Brain microvascular endothelial cell (primary cell): ENCODE measurements at regions not wholly inside any gene's neighbourhood (a gene's known extent, or its start where the extent isn't known, plus 50 kb on each side); places are given as distances from the start of the nearest gene placed in this dataset.

Experiments
- DNase-seq: peaks from one replicate; pipeline ENCODE4 v3.0.0-alpha.2; 2020
- H3K27ac ChIP-seq: fragments of 250-450 bp; sonication (Bioruptor Pico); 2 replicates; pipeline ENCODE4 v1.5.1; 2020; ENCODE audit warnings: mild to moderate bottlenecking, moderate library complexity
- H3K27me3 ChIP-seq: fragments of 250-450 bp; sonication (Bioruptor Pico); replicated peaks from 2 replicates; pipeline ENCODE4 v1.5.1; 2020; ENCODE audit warnings: mild to moderate bottlenecking
- H3K36me3 ChIP-seq: fragments of 250-450 bp; sonication (Bioruptor Pico); replicated peaks from 2 replicates; pipeline ENCODE4 v1.5.1; 2020; ENCODE audit warnings: mild to moderate bottlenecking
- H3K4me3 ChIP-seq: 2 replicates; pipeline ENCODE4 v1.5.1; 2011; ENCODE audit warnings: low read depth, mild to moderate bottlenecking, control low read depth, low read length, moderate library complexity
- in situ Hi-C: cut with HindIII; loops from 2 replicates; pipeline ENCODE4 v1.10.0; 2017; ENCODE audit warnings: low sequenced_read_pairs, low pct_ligation_motif_present
- TF ChIP-seq, protein P1 (sequence below): IDR thresholded peaks from 2 replicates; pipeline ENCODE4 v1.5.1; 2011; ENCODE audit warnings: low read depth, mild to moderate bottlenecking, moderate library complexity, low read length, control low read depth, inconsistent platforms; ENCODE audit errors: missing control alignments

DNA sequence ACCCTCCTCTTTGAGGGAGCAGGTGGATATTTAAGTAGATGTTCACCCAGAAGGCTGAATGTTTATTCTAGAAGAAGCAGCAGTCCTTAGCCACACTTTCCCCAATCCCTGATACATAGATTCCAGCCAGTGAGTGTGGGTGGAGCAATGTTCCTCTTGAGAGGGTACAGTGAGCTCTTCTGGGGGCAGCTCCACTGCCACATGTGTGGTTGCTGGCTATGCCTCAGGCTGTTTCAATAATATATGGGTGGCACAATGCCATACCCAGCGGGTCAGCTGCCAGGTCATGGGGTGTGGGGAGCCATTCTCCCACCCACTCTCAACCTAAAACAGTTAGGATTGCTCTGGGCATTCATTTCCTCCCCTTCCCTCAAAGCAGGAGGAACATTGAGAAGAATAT lies 61.6 kb upstream of the DAB2 start:
- no peaks in the 10 kb centered on the region for H3K36me3 ChIP-seq
- no peak for DNase-seq
- TF ChIP-seq, protein P1, sequence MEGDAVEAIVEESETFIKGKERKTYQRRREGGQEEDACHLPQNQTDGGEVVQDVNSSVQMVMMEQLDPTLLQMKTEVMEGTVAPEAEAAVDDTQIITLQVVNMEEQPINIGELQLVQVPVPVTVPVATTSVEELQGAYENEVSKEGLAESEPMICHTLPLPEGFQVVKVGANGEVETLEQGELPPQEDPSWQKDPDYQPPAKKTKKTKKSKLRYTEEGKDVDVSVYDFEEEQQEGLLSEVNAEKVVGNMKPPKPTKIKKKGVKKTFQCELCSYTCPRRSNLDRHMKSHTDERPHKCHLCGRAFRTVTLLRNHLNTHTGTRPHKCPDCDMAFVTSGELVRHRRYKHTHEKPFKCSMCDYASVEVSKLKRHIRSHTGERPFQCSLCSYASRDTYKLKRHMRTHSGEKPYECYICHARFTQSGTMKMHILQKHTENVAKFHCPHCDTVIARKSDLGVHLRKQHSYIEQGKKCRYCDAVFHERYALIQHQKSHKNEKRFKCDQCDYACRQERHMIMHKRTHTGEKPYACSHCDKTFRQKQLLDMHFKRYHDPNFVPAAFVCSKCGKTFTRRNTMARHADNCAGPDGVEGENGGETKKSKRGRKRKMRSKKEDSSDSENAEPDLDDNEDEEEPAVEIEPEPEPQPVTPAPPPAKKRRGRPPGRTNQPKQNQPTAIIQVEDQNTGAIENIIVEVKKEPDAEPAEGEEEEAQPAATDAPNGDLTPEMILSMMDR, result no peak
- no peak overlapping the region for H3K4me3 ChIP-seq
- no peaks in the 10 kb centered on the region for H3K27me3 ChIP-seq
- in situ Hi-C loops, result no loop called here
- H3K27ac ChIP-seq, result no peak overlapping the region

DNA sequence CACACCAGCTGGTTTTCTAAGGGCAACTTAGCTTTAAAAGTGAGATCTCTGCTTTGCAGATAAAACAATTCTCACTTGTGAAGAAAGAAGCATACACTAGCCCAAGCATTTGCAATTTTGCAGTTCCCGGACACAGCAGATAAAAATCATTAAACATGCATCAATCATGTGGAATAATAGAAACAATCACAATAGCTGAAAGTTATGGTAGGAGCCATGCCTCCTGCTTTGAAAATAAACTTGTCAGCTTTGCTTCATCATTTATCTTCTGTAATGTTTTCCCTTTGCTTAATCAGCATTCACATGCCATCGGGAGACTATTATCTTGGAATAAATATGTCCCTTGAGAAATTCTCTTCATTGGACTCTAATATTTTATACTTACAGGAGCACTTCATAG lies 60.3 kb upstream of the DAB2 start:
- TF ChIP-seq, protein P1, result no peak
- Histone ChIP-seq H3K4me3 (no peak overlapping the region), H3K27me3 (no peaks in the 10 kb centered on the region), H3K36me3 (no peaks in the 10 kb centered on the region), H3K27ac (no peak overlapping the region)
- in situ Hi-C loops, result no loop called here
- no peak for DNase-seq

DNA sequence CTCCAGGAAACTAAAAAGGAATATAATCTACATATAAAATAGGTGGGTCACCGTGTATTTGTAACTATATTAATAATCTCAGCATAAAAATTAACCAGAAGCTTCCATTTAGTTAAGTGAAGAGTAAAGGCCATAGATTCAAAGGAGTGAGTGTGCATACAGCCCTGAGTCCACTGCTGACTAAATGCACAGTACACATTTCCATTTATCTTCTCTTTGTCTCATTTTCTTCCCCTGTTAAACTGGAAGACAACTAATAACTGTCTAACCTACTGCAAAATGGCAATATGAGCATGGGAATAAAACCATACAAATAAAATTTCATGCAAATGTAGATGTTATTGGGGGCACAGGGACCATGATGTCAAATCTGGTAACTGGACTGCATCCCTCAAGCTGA lies 59.9 kb upstream of the DAB2 start:
- TF ChIP-seq, protein P1, result no peak
- H3K36me3 ChIP-seq, result no peaks in the 10 kb centered on the region
- H3K4me3 ChIP-seq, result no peak overlapping the region
- in situ Hi-C loops, result no loop called here
- DNase-seq, result no peak
- no peaks in the 10 kb centered on the region for H3K27me3 ChIP-seq
- no peak overlapping the region for H3K27ac ChIP-seq

- no peak overlapping the region for H3K27ac ChIP-seq
- in situ Hi-C loops, result no loop called here
These were observed 57.3 kb upstream of the DAB2 start for GRCh38 chr5:39482098-39482497.

GRCh38 chr5:39479537-39479936 lies 54.8 kb upstream of the DAB2 start:
- in situ Hi-C loops, result no loop called here
- H3K36me3 ChIP-seq, result no peaks in the 10 kb centered on the region
- H3K27ac ChIP-seq, result no peak overlapping the region
- no peaks in the 10 kb centered on the region for H3K27me3 ChIP-seq
- H3K4me3 ChIP-seq, result no peak overlapping the region
- no peak for DNase-seq
- TF ChIP-seq, protein P1, result no peak

More at GRCh38 chr5:39482098-39482497, 57.3 kb upstream of the DAB2 start:
- no peak overlapping the region for H3K4me3 ChIP-seq
- DNase-seq, result no peak
- H3K36me3 ChIP-seq, result no peaks in the 10 kb centered on the region
- H3K27me3 ChIP-seq, result no peaks in the 10 kb centered on the region
- TF ChIP-seq, protein P1, result no peak

GRCh38 chr5:39478863-39479262 lies 54.1 kb upstream of the DAB2 start:
- Histone ChIP-seq H3K36me3 (no peaks in the 10 kb centered on the region), H3K4me3 (no peak overlapping the region), H3K27me3 (no peaks in the 10 kb centered on the region), H3K27ac (no peak overlapping the region)
- in situ Hi-C loops, result no loop called here
- no peak for DNase-seq
- TF ChIP-seq, protein P1, result no peak
